OCI-LY3 (cell line): ENCODE measurements at regions not wholly inside any gene's neighbourhood (a gene's known extent, or its start where the extent isn't known, plus 50 kb on each side); places are given as distances from the start of the nearest gene placed in this dataset.

Experiments
- H2AFZ ChIP-seq: fragments of 200-600, 300-600 bp; shearing (Covaris generic); 2 replicates; pipeline ENCODE4 v1.6.0; 2014; ENCODE audit warnings: antibody characterized with exemption, low read depth, low read length
- H3K27ac ChIP-seq: fragments of 200-600, 300-600 bp; sonication (generic); 2 replicates; pipeline ENCODE4 v1.5.1; 2014; ENCODE audit warnings: mild to moderate bottlenecking, low read length, moderate library complexity, mixed read lengths
- H3K27me3 ChIP-seq: fragments of 200-600, 300-600 bp; sonication (generic); 2 replicates; pipeline ENCODE4 v1.6.1; 2014; ENCODE audit warnings: low read depth, low read length, mixed read lengths
- H3K36me3 ChIP-seq: fragments of 200-600, 300-600 bp; sonication (generic); replicated peaks from 2 replicates; pipeline ENCODE3; 2014; ENCODE audit warnings: low read depth, low read length, mixed read lengths
- H3K4me1 ChIP-seq: fragments of 300-600, 200-600 bp; sonication (generic); 2 replicates; pipeline ENCODE4 v1.6.1; 2014; ENCODE audit warnings: low read length, mixed read lengths
- H3K4me2 ChIP-seq: fragments of 200-600, 300-600 bp; sonication (generic); 2 replicates; pipeline ENCODE4 v1.6.1; 2014; ENCODE audit warnings: low read length, mixed read lengths
- H3K4me3 ChIP-seq: fragments of 300-600, 200-600 bp; sonication (generic); 2 replicates; pipeline ENCODE4 v1.5.1; 2014; ENCODE audit warnings: antibody characterized with exemption, mild to moderate bottlenecking, low read length, moderate library complexity
- H3K79me2 ChIP-seq: fragments of 300-600, 200-600 bp; shearing (Covaris generic); 2 replicates; pipeline ENCODE4 v1.6.1; 2014; ENCODE audit warnings: mild to moderate bottlenecking, low read length, mixed read lengths
- H3K9ac ChIP-seq: fragments of 300-600, 200-600 bp; shearing (Covaris generic); 2 replicates; pipeline ENCODE4 v1.6.0; 2014; ENCODE audit warnings: mild to moderate bottlenecking, low read length, moderate library complexity
- H3K9me3 ChIP-seq: fragments of 200-600, 300-600 bp; shearing (Covaris generic); 2 replicates; pipeline ENCODE4 v1.6.1; 2014; ENCODE audit warnings: low read length, mixed read lengths; ENCODE audit not compliant: insufficient read depth
- H4K20me1 ChIP-seq: fragments of 200-600, 300-600 bp; sonication (generic); 2 replicates; pipeline ENCODE4 v1.6.1; 2016; ENCODE audit warnings: low read length, mixed read lengths; ENCODE audit not compliant: insufficient read depth
- EZH2phosphoT487 ChIP-seq: fragments of 200-600 bp; shearing (Covaris generic); IDR thresholded peaks from 2 replicates; pipeline ENCODE4 v1.6.1; 2018; ENCODE audit warnings: antibody characterized with exemption, mixed run types, low read depth
- TF ChIP-seq, protein P1 (sequence below): fragments of 200-600, 300-600 bp; sonication (generic); IDR thresholded peaks from 2 replicates; pipeline ENCODE4 v1.5.1; 2014; ENCODE audit warnings: antibody characterized with exemption, low read length, low read depth

GRCh38 chr15:69908590-69909420, 188.9 kb downstream of the TLE3 start:
- Histone ChIP-seq H3K4me1 (no peaks in the 10 kb centered on the region), H3K4me3 (no peak overlapping the region), H3K79me2 (no peaks in the 10 kb centered on the region), H3K36me3 (no peaks in the 10 kb centered on the region), H3K27ac (no peak overlapping the region), H3K27me3 (peaks cover 17% of the 10 kb centered on the region), H2AFZ (no peak overlapping the region), H4K20me1 (no peaks in the 10 kb centered on the region), H3K9me3 (no peaks in the 10 kb centered on the region), H3K9ac (no peak overlapping the region), H3K4me2 (no peak overlapping the region)
- TF ChIP-seq, protein P1, sequence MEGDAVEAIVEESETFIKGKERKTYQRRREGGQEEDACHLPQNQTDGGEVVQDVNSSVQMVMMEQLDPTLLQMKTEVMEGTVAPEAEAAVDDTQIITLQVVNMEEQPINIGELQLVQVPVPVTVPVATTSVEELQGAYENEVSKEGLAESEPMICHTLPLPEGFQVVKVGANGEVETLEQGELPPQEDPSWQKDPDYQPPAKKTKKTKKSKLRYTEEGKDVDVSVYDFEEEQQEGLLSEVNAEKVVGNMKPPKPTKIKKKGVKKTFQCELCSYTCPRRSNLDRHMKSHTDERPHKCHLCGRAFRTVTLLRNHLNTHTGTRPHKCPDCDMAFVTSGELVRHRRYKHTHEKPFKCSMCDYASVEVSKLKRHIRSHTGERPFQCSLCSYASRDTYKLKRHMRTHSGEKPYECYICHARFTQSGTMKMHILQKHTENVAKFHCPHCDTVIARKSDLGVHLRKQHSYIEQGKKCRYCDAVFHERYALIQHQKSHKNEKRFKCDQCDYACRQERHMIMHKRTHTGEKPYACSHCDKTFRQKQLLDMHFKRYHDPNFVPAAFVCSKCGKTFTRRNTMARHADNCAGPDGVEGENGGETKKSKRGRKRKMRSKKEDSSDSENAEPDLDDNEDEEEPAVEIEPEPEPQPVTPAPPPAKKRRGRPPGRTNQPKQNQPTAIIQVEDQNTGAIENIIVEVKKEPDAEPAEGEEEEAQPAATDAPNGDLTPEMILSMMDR: no peak
- no peak for TF ChIP-seq EZH2phosphoT487

DNA sequence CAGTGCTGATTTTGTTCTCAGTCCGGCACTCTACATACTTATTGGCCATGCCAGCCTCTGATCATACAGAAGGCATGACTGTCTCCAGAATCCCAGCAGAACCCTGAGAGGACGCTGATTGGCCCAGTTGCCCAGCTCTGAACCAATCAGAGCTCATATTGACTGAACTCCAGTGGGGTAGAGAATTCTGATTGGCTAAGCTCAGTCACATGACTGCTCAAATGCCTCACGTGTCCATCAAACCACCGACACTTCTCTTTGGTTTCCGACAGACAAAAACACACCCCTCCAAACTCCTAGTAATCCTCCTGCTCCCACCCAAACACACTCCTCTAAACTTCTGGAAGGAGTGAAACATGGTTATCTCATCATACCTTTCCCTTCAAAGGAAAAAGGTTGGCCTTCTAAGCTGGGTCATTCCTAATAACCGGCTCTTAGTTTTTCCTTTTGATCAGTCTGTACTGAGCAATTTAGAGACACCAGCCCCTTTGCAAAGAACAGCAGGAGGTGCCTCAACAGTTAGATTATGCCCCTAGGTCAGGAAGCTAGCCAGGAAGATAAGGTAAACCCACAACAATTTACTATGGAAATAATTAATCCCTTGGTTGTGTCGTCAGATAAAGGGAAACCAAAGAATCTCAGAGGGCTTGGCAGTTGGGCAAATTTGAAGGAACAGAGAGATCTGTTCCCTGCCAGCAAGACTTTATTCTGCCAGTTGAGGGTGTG, 187.8 kb downstream of the TLE3 start:
- TF ChIP-seq, protein P1: no peak
- TF ChIP-seq EZH2phosphoT487: no peak
- Histone ChIP-seq H3K4me2 (no peak overlapping the region), H3K36me3 (no peaks in the 10 kb centered on the region), H3K79me2 (no peaks in the 10 kb centered on the region), H3K9ac (no peak overlapping the region), H3K9me3 (no peaks in the 10 kb centered on the region), H3K27ac (no peak overlapping the region), H3K4me1 (no peaks in the 10 kb centered on the region), H2AFZ (no peak overlapping the region), H3K27me3 (peaks cover 19% of the 10 kb centered on the region), H4K20me1 (no peaks in the 10 kb centered on the region), H3K4me3 (no peak overlapping the region)

GRCh38 chr15:69910514-69910913, 187.2 kb downstream of the TLE3 start:
- Histone ChIP-seq H3K79me2 (no peaks in the 10 kb centered on the region), H3K9me3 (no peaks in the 10 kb centered on the region), H4K20me1 (no peaks in the 10 kb centered on the region), H3K27ac (no peak overlapping the region), H3K9ac (no peak overlapping the region), H3K27me3 (peaks cover 20% of the 10 kb centered on the region), H2AFZ (no peak overlapping the region), H3K4me1 (no peaks in the 10 kb centered on the region), H3K4me2 (no peak overlapping the region), H3K4me3 (no peak overlapping the region), H3K36me3 (no peaks in the 10 kb centered on the region)
- TF ChIP-seq, protein P1: no peak
- no peak for TF ChIP-seq EZH2phosphoT487

DNA sequence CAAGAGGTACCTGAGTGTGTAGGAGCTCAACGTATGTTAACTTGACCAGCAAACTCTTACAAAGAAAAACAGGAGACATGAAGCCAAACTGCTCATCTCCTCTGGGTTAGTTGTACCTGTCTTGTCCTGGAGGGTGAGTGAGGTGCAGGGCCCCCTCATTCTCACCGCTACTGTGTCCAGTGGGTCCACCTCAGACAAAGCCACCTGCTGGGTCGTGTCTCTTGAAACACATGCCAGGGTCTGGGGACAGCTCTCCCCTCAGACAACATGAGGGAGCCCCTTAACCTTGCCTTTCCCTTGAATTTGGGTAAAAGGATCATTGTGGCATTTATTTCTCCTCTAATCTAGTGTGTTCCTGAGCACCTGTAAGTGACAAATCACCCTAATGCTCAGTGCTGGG, 185.6 kb downstream of the TLE3 start:
- no peak overlapping the region for H3K27ac ChIP-seq
- no peak overlapping the region for H3K4me2 ChIP-seq
- no peak overlapping the region for H3K9ac ChIP-seq
- TF ChIP-seq EZH2phosphoT487: no peak
- TF ChIP-seq, protein P1: no peak
- peaks cover 20% of the 10 kb centered on the region for H3K27me3 ChIP-seq
- no peak overlapping the region for H2AFZ ChIP-seq
- no peaks in the 10 kb centered on the region for H3K79me2 ChIP-seq
- no peaks in the 10 kb centered on the region for H3K9me3 ChIP-seq
- H4K20me1 ChIP-seq: no peaks in the 10 kb centered on the region
- no peaks in the 10 kb centered on the region for H3K36me3 ChIP-seq
- H3K4me3 ChIP-seq: no peak overlapping the region
- H3K4me1 ChIP-seq: no peaks in the 10 kb centered on the region
